H9 (cell line): ENCODE measurements at regions not wholly inside any gene's neighbourhood (a gene's known extent, or its start where the extent isn't known, plus 50 kb on each side); places are given as distances from the start of the nearest gene placed in this dataset.

Source experiments
- DNase-seq: peaks from one replicate; pipeline ENCODE4 v3.0.0-alpha.2; 2017
- H2AFZ ChIP-seq: one replicate; pipeline ENCODE4 v1.6.1; 2013; ENCODE audit warnings: mild to moderate bottlenecking, low read length, control low read depth, moderate library complexity
- H2AK5ac ChIP-seq: 2 replicates; pipeline ENCODE4 v1.6.1; 2013; ENCODE audit warnings: low read length, control low read depth, mixed read lengths; ENCODE audit not compliant: insufficient read length
- H2BK120ac ChIP-seq: one replicate; pipeline ENCODE4 v1.6.1; 2013; ENCODE audit warnings: low read depth, mild to moderate bottlenecking, low read length, control low read depth, inconsistent platforms; ENCODE audit not compliant: poor library complexity, severe bottlenecking
- H2BK12ac ChIP-seq: 2 replicates; pipeline ENCODE4 v1.6.1; 2013; ENCODE audit warnings: low read length, control low read depth, mixed read lengths, low read depth; ENCODE audit not compliant: insufficient read length
- H2BK15ac ChIP-seq: 2 replicates; pipeline ENCODE4 v1.6.1; 2013; ENCODE audit warnings: low read depth, low read length, control low read depth
- H2BK20ac ChIP-seq: one replicate; pipeline ENCODE4 v1.6.1; 2013; ENCODE audit warnings: low read depth, mild to moderate bottlenecking, low read length, control low read depth, inconsistent platforms; ENCODE audit not compliant: poor library complexity, severe bottlenecking
- H2BK5ac ChIP-seq: 2 replicates; pipeline ENCODE4 v1.6.1; 2013; ENCODE audit warnings: low read length, control low read depth, mixed read lengths; ENCODE audit not compliant: insufficient read length
- H3K14ac ChIP-seq: 2 replicates; pipeline ENCODE4 v1.6.1; 2013; ENCODE audit warnings: low read length, control low read depth; ENCODE audit not compliant: insufficient read depth
- H3K18ac ChIP-seq: 2 replicates; pipeline ENCODE4 v1.6.1; 2013; ENCODE audit warnings: low read depth, mild to moderate bottlenecking, mixed read lengths, low read length, control low read depth; ENCODE audit not compliant: insufficient read length
- H3K23ac ChIP-seq: 2 replicates; pipeline ENCODE4 v1.6.1; 2013; ENCODE audit warnings: low read length, control low read depth, mixed read lengths, low read depth; ENCODE audit not compliant: insufficient read length
- H3K23me2 ChIP-seq: 2 replicates; pipeline ENCODE4 v1.6.1; 2013; ENCODE audit warnings: low read depth, mild to moderate bottlenecking, mixed read lengths, low read length, control low read depth; ENCODE audit not compliant: insufficient read length, poor library complexity, severe bottlenecking
- H3K27ac ChIP-seq: 2 replicates; pipeline ENCODE4 v1.5.1; 2013; ENCODE audit warnings: low read length, control low read depth, mixed read lengths, low read depth; ENCODE audit not compliant: insufficient read length
- H3K27me3 ChIP-seq: 2 replicates; pipeline ENCODE4 v1.6.1; 2013; ENCODE audit warnings: low read length, control low read depth, inconsistent platforms; ENCODE audit not compliant: insufficient read depth
- H3K4ac ChIP-seq: 2 replicates; pipeline ENCODE4 v1.6.1; 2013; ENCODE audit warnings: low read depth, mild to moderate bottlenecking, control low read depth, inconsistent platforms, low read length, moderate library complexity
- H3K4me1 ChIP-seq: 2 replicates; pipeline ENCODE4 v1.6.1; 2013; ENCODE audit warnings: low read length, control low read depth, inconsistent platforms; ENCODE audit not compliant: insufficient read depth
- H3K4me2 ChIP-seq: 2 replicates; pipeline ENCODE4 v1.6.1; 2013; ENCODE audit warnings: low read length, control low read depth, mixed read lengths; ENCODE audit not compliant: insufficient read length, insufficient read depth
- H3K56ac ChIP-seq: 2 replicates; pipeline ENCODE4 v1.6.1; 2013; ENCODE audit warnings: low read depth, mild to moderate bottlenecking, mixed read lengths, low read length, control low read depth; ENCODE audit not compliant: insufficient read length
- H3K79me1 ChIP-seq: 2 replicates; pipeline ENCODE4 v1.6.1; 2013; ENCODE audit warnings: low read depth, mild to moderate bottlenecking, moderate library complexity, low read length, control low read depth, inconsistent platforms; ENCODE audit not compliant: insufficient read depth, poor library complexity, severe bottlenecking
- H3K79me2 ChIP-seq: 2 replicates; pipeline ENCODE4 v1.6.1; 2013; ENCODE audit warnings: low read length, control low read depth, inconsistent platforms; ENCODE audit not compliant: insufficient read depth
- H3K9ac ChIP-seq: 2 replicates; pipeline ENCODE4 v1.6.1; 2013; ENCODE audit warnings: low read length, control low read depth, mixed read lengths; ENCODE audit not compliant: insufficient read length; ENCODE audit errors: extremely low read depth
- H3K9me3 ChIP-seq: one replicate; pipeline ENCODE4 v1.6.1; 2013; ENCODE audit warnings: low read depth, low read length, inconsistent platforms; ENCODE audit not compliant: control insufficient read depth
- H3T11ph ChIP-seq: one replicate; pipeline ENCODE4 v1.6.1; 2013; ENCODE audit warnings: mild to moderate bottlenecking, low read length, control low read depth, inconsistent platforms
- H4K20me1 ChIP-seq: one replicate; pipeline ENCODE4 v1.6.1; 2013; ENCODE audit not compliant: control insufficient read depth, insufficient read length, insufficient read depth
- H4K5ac ChIP-seq: 2 replicates; pipeline ENCODE4 v1.6.1; 2013; ENCODE audit warnings: low read depth, mild to moderate bottlenecking, mixed read lengths, low read length, control low read depth; ENCODE audit not compliant: insufficient read length
- H4K8ac ChIP-seq: replicated peaks from 2 replicates; pipeline ENCODE4 v1.6.1; 2013; ENCODE audit warnings: low read length, control low read depth, mixed read lengths, low read depth; ENCODE audit not compliant: insufficient read length
- H4K91ac ChIP-seq: 2 replicates; pipeline ENCODE4 v1.6.1; 2013; ENCODE audit warnings: low read depth, mild to moderate bottlenecking, moderate library complexity, mixed read lengths, low read length, control low read depth; ENCODE audit not compliant: insufficient read length
- H3K27ac Mint-ChIP-seq, 3 experiments: 2 replicates in 2 of 3; 3 replicates in 1 of 3; pipeline ENCODE4 v1.8.0; 2020 to 2021; ENCODE audit warnings: mixed read lengths in 3 of 3, mild to moderate bottlenecking in 1 of 3, moderate library complexity in 1 of 3
- H3K27me3 Mint-ChIP-seq: 2 replicates; pipeline ENCODE4 v1.8.0; 2021; ENCODE audit warnings: low read depth, mild to moderate bottlenecking, moderate library complexity, mixed read lengths
- H3K36me3 Mint-ChIP-seq, 3 experiments: 2 replicates in 2 of 3; 3 replicates in 1 of 3; pipeline ENCODE4 v1.8.0; 2020 to 2021; ENCODE audit warnings: low read depth in 3 of 3, mixed read lengths in 3 of 3; ENCODE audit not compliant: insufficient read depth in 1 of 3
- H3K4me1 Mint-ChIP-seq, 2 experiments: 2 replicates each; pipeline ENCODE4 v1.8.0; 2020; ENCODE audit warnings: mixed read lengths in 2 of 2
- H3K4me3 Mint-ChIP-seq, 2 experiments: 2 replicates in 1 of 2; 3 replicates in 1 of 2; pipeline ENCODE4 v1.8.0; 2020 to 2021; ENCODE audit warnings: mild to moderate bottlenecking in 2 of 2, mixed read lengths in 2 of 2, moderate library complexity in 1 of 2
- H3K9me3 Mint-ChIP-seq, 2 experiments: 2 replicates in 1 of 2; 3 replicates in 1 of 2; pipeline ENCODE4 v1.8.0; 2020; ENCODE audit warnings: mild to moderate bottlenecking in 2 of 2, mixed read lengths in 2 of 2, moderate library complexity in 1 of 2
- CTCF ChIP-seq: fragments of 200-600 bp; sonication (generic); conservative IDR thresholded peaks from 3 replicates; pipeline ENCODE4 v1.8.0; 2021; ENCODE audit warnings: antibody characterized with exemption, mild to moderate bottlenecking
- WGBS: extraction: QIAGEN DNeasy Blood & Tissue Kit; methylation state at CpG from one replicate; pipeline ENCODE4 v1.1.7; 2013; ENCODE audit warnings: missing lambda C conversion rate, low lambda C conversion rate, mixed read lengths; ENCODE audit not compliant: insufficient read length; ENCODE audit errors: extremely low coverage; 5-methylcytosine and 5-hydroxymethylcytosine counted together

- Histone ChIP-seq H3K4me2 (no peak overlapping the region), H2BK5ac (no peak overlapping the region), H3K56ac (no peak overlapping the region), H4K91ac (no peak overlapping the region), H2BK120ac (no peak overlapping the region), H3K4ac (no peak overlapping the region), H3K9me3 (no peaks in the 10 kb centered on the region), H3K23me2 (no peaks in the 10 kb centered on the region), H2BK20ac (no peak overlapping the region), H3K79me1 (no peaks in the 10 kb centered on the region), H2AFZ (no peak overlapping the region), H3K79me2 (no peaks in the 10 kb centered on the region), H3K27ac (no peak overlapping the region), H3K9ac (no peak overlapping the region), H2BK15ac (no peak overlapping the region), H4K5ac (no peak overlapping the region), H3K14ac (no peak overlapping the region), H3K23ac (no peak overlapping the region), H4K20me1 (no peaks in the 10 kb centered on the region), H4K8ac (no peak overlapping the region), H2BK12ac (no peak overlapping the region), H3T11ph (no peak overlapping the region), H3K18ac (no peak overlapping the region), H3K27me3 (no peaks in the 10 kb centered on the region), H3K4me1 (no peaks in the 10 kb centered on the region), H2AK5ac (no peak overlapping the region)
- WGBS, result no CpG with 5 or more reads among the region's 3 CpGs
- no peak for DNase-seq
- Mint-ChIP-seq H3K27ac (no peak overlapping the region), H3K9me3 (no peaks in the 10 kb centered on the region), H3K4me1 (peaks cover 0 to 5% of the 10 kb centered on the region in 2 experiments; a peak in 1 of 4 replicates), H3K4me3 (no peak overlapping the region), H3K27me3 (no peaks in the 10 kb centered on the region), H3K36me3 (no peaks in the 10 kb centered on the region)
- TF ChIP-seq CTCF, result no peak
Measured at GRCh38 chr10:23914641-23915040, 294.3 kb upstream of the KIAA1217 start.
